ENCODE measurements at regions not wholly inside any gene's neighbourhood (a gene's known extent, or its start where the extent isn't known, plus 50 kb on each side); places are given as distances from the start of the nearest gene placed in this dataset.

DNA sequence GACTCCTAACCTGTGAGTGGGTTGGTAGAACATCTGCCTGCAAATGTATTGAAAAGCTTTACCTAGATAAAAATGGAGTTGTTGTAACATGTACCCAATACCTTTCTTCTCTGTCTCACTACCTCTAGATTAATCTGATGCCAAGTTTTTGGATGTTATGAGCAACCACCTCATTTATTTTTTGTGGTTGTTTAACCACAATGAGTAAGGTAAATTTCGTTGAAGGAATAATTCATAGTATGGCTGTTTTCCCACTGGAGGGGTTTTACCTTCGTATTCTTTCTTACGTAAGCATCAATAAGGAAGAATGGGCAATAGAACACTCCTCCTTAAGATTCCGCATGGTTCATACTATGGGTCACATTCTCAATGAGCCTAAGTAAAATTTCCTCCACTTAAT, 165.4 kb downstream of the CDH26 start:
- Histone ChIP-seq H3K27ac (no peak overlapping the region), H3K4me1 (replicated peaks) (no peaks in the 10 kb centered on the region), H3K4me3 (no peak overlapping the region), H3K27me3 (replicated peaks) (peaks cover 30% of the 10 kb centered on the region), H3K9me3 (replicated peaks) (no peaks in the 10 kb centered on the region), H3K36me3 (no peaks in the 10 kb centered on the region)
- no peak for DNase-seq (ENCODE audit: low read depth in 1 of 2, low spot score in 2 of 2)

- no peaks in the 10 kb centered on the region for H3K9me3 ChIP-seq (replicated peaks)
- no peak for DNase-seq (ENCODE audit: low read depth in 1 of 2, low spot score in 2 of 2)
- H3K4me1 ChIP-seq (replicated peaks), result no peaks in the 10 kb centered on the region
- no peaks in the 10 kb centered on the region for H3K36me3 ChIP-seq
- H3K27ac ChIP-seq, result no peak overlapping the region
- peaks cover 23% of the 10 kb centered on the region for H3K27me3 ChIP-seq (replicated peaks)
- H3K4me3 ChIP-seq, result no peak overlapping the region
These were observed 166.7 kb downstream of the CDH26 start for GRCh38 chr20:60124776-60125381.

DNA sequence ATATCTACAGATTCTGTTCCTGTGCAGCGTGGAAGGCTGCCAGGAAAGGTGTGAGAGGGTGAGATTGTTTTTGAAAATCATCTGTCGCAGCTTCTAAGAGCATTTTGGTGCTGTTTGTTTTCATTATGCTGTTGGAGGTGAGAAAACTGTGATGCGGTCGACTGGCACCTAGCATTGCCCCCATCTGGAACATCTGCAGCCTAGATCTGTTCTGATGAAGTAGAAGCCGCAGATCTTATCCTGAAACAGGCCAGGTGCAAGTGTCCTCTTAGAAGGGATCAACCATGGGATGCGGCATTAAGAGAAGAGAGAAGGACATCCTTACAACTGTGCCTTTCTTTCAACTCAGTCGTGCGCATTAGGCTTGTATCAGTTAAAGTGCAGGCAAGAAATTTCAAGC, 167.3 kb downstream of the CDH26 start:
- Histone ChIP-seq H3K9me3 (replicated peaks) (no peaks in the 10 kb centered on the region), H3K4me1 (replicated peaks) (no peaks in the 10 kb centered on the region), H3K36me3 (no peaks in the 10 kb centered on the region), H3K27ac (no peak overlapping the region), H3K4me3 (no peak overlapping the region), H3K27me3 (replicated peaks) (peaks cover 22% of the 10 kb centered on the region)
- no peak for DNase-seq (ENCODE audit: low read depth in 1 of 2, low spot score in 2 of 2)

- no peak for DNase-seq (ENCODE audit: low read depth in 1 of 2, low spot score in 2 of 2)
- Histone ChIP-seq H3K27ac (no peak overlapping the region), H3K9me3 (replicated peaks) (no peaks in the 10 kb centered on the region), H3K4me1 (replicated peaks) (no peaks in the 10 kb centered on the region), H3K36me3 (no peaks in the 10 kb centered on the region), H3K4me3 (no peak overlapping the region), H3K27me3 (replicated peaks) (peaks cover 22% of the 10 kb centered on the region)
These were observed 168.8 kb downstream of the CDH26 start for GRCh38 chr20:60126975-60127374.

DNA sequence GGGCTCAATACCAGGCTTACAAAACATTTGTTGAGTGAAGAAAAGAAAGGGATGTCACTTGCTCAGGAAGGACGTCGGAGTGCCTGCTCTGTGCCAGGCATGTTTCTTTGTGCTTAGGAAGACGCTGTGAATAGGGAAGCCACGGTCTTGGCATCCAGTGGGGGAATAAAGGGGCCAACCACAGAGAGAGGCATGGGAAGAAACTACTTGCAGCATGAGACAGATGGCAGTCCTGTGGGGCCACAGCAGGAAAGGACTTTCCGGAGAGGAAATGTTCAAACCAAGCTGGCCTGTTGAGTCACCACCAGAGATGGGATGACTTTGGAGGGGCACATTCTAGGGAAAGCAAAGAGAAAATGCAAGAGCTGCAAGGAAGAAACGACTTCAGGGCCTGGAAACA, 173.2 kb downstream of the CDH26 start:
- H3K27me3 ChIP-seq (replicated peaks), result peaks cover 9% of the 10 kb centered on the region
- H3K4me3 ChIP-seq, result no peak overlapping the region
- no peak for DNase-seq (ENCODE audit: low read depth in 1 of 2, low spot score in 2 of 2)
- H3K4me1 ChIP-seq (replicated peaks), result no peaks in the 10 kb centered on the region
- no peaks in the 10 kb centered on the region for H3K9me3 ChIP-seq (replicated peaks)
- H3K27ac ChIP-seq, result no peak overlapping the region
- H3K36me3 ChIP-seq, result no peaks in the 10 kb centered on the region

DNA sequence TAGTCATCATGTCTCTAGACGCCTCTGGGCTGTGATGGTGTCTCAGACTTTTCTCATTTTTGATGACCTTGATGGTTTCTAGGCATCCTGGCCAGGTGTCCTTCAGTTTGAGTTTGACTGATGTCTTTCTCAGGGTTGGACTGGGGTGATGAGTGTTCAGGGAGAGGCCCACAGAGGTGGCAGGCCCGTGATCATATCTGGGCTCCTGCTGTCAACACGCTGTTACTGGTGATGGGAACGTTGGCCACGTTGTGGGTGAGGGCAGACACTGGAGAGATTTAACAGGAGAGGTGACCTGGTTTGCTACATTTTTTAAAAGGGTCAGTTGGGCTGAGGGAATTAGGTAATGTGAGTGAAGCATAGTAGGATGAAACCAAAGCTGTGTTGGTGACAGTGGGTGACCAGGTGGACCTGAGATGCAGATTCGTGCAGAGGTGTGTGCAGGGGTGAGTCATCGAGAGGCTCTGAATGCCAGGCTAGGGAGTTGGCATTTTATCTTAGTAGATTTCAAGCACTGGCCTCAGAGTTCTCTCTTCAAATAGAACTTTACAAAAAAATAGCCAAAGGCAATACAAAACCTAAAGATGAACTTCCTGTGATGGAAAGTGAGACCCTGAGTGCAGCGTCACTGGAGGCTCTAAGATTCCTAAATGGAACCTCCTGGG, 174.1 kb downstream of the CDH26 start:
- Histone ChIP-seq H3K4me3 (no peak overlapping the region), H3K27me3 (replicated peaks) (peaks cover 9% of the 10 kb centered on the region), H3K36me3 (no peaks in the 10 kb centered on the region), H3K4me1 (replicated peaks) (no peaks in the 10 kb centered on the region), H3K27ac (no peak overlapping the region), H3K9me3 (replicated peaks) (no peaks in the 10 kb centered on the region; the same call in 1 of the 2 replicates)
- DNase-seq (ENCODE audit: low read depth in 1 of 2, low spot score in 2 of 2), result no peak

DNA sequence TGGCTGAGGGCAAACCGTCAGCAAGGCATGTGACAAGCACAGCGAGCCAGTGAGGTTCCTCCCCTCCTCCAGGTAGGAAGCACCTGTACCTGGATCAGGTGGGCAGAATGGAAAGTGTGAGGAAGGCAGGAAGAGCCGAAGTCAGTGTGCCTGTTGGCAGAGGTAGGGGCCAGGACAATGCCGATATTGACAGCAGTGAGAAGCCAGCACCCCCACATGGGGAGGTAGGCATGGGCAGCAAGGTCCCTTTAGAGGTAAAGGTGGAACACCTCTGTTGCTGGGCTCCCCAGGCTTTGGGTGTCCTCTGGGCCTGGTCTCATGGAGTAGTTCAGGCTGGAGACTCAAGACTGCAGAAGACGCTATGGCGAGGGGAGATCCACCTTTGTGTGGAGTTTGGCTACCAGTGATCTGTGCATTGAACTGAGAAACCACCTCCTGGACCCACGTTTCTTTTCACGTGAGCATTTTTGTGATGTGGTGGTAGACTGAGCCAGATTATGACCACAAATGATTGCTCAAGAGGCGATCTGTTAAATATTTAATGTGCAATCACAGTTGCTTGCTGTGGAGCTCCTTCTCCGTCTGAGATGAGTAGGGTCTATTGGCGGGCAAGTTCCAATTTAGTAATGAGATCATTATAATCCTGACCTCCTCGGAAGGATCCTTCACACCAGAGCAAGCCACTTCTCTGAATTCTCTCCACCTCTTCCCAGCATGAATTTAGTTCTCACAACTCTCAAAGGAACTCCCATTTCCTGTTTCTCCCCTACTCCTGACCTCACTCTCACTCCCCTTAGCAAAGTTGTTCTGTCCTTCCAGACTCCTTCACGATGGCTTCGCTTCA, 174.8 kb downstream of the CDH26 start:
- no peaks in the 10 kb centered on the region; the same call in 1 of the 2 replicates for H3K9me3 ChIP-seq (replicated peaks)
- peaks cover 7% of the 10 kb centered on the region for H3K27me3 ChIP-seq (replicated peaks)

GRCh38 chr20:60135276-60135675, 177.1 kb downstream of the CDH26 start:
- Histone ChIP-seq H3K27ac (no peak overlapping the region), H3K27me3 (replicated peaks) (no peaks in the 10 kb centered on the region), H3K4me1 (replicated peaks) (no peaks in the 10 kb centered on the region), H3K9me3 (replicated peaks) (no peaks in the 10 kb centered on the region; the same call in 1 of the 2 replicates), H3K36me3 (no peaks in the 10 kb centered on the region), H3K4me3 (no peak overlapping the region)
- DNase-seq (ENCODE audit: low read depth in 1 of 2, low spot score in 2 of 2), result no peak

More for the DNA sequence above, 174.8 kb downstream of the CDH26 start:
- Histone ChIP-seq H3K27ac (no peak overlapping the region), H3K4me1 (replicated peaks) (no peaks in the 10 kb centered on the region), H3K36me3 (no peaks in the 10 kb centered on the region), H3K4me3 (no peak overlapping the region)
- DNase-seq (ENCODE audit: low read depth in 1 of 2, low spot score in 2 of 2), result no peak

GRCh38 chr20:60136645-60137401, 178.6 kb downstream of the CDH26 start:
- Histone ChIP-seq H3K9me3 (replicated peaks) (no peaks in the 10 kb centered on the region; the same call in 1 of the 2 replicates), H3K4me3 (no peak overlapping the region), H3K4me1 (replicated peaks) (no peaks in the 10 kb centered on the region), H3K27me3 (replicated peaks) (no peaks in the 10 kb centered on the region), H3K27ac (no peak overlapping the region), H3K36me3 (no peaks in the 10 kb centered on the region)
- DNase-seq (ENCODE audit: low read depth in 1 of 2, low spot score in 2 of 2), result no peak

DNA sequence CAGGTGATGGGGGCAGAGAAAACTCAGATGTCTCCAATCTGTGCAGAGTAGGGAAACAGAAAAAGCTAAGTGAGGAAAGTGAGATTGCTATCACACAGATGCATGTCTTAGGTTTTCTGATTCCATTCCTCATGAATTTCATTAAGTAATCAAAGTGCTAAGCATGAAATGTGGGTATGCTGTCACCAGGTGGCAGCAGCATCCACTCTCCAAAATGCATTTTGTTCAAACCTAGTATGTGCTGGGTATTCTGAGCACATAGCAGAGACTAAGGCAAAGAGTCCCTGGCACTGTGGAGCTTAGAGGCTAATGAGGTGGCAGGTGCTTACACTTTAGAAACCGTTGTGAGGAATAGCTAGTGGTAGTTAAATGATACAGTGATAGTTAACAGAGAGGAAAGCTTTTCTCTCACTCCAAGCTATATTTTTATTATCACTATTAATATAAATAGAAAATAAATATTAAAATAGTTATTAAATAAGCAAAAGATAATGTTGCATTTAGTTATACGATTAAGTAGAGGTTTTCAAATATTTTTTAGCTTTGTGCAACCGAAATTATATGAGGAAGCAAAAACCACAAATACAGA, 179.5 kb downstream of the CDH26 start:
- H3K36me3 ChIP-seq, result no peaks in the 10 kb centered on the region
- no peak for DNase-seq (ENCODE audit: low read depth in 1 of 2, low spot score in 2 of 2)
- H3K27ac ChIP-seq, result no peak overlapping the region
- H3K4me1 ChIP-seq (replicated peaks), result no peaks in the 10 kb centered on the region
- H3K9me3 ChIP-seq (replicated peaks), result no peaks in the 10 kb centered on the region; the same call in 1 of the 2 replicates
- H3K27me3 ChIP-seq (replicated peaks), result no peaks in the 10 kb centered on the region
- H3K4me3 ChIP-seq, result no peak overlapping the region

GRCh38 chr20:60138256-60139220, 180.3 kb downstream of the CDH26 start:
- no peaks in the 10 kb centered on the region for H3K4me1 ChIP-seq (replicated peaks)
- H3K36me3 ChIP-seq, result no peaks in the 10 kb centered on the region
- H3K4me3 ChIP-seq, result no peak overlapping the region
- H3K27me3 ChIP-seq (replicated peaks), result no peaks in the 10 kb centered on the region
- H3K9me3 ChIP-seq (replicated peaks), result no peaks in the 10 kb centered on the region; the same call in 1 of the 2 replicates
- no peak for DNase-seq (ENCODE audit: low read depth in 1 of 2, low spot score in 2 of 2)
- H3K27ac ChIP-seq, result no peak overlapping the region

DNA sequence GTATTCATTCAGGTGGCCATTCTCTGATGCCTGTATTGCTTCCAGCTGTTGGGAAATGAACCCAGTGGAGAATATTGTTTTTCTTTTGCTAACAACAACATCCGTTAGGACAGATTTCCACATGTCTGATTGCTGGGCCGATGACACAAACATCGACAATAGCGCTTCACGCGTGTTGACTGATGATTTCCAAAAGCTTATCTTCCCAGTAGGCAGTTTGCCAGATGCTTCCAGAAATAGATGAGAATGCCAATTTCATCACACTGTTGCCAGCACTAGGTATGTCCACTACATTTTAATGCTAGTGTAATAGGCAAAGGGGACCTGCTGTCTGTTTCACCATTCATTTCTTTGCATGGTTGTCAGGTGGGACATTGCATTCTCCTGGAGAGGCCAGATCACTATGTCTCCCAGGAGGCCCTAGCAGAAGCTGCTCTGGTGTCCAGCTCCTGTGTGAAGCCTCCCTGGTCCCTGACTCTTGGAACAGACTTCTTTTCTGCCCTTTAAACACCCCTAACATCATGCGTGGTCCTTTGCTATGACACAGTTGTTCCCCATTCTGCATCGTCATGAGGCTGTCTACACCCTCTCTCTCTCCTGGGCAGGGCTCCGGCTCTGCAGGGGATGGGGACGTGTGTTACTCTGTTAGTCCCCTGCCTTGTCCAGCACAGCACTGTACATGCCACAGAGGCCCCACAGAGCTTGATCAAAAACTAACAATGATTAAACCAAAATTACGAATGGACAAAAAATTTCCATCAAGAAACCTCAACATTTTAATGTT, 181.6 kb downstream of the CDH26 start:
- no peak overlapping the region for H3K4me3 ChIP-seq
- no peak overlapping the region for H3K27ac ChIP-seq
- no peaks in the 10 kb centered on the region for H3K4me1 ChIP-seq (replicated peaks)
- H3K27me3 ChIP-seq (replicated peaks), result 0 out of 2 replicates have a peak, but pooled peaks cover 1% of the 10 kb centered on the region
- DNase-seq (ENCODE audit: low read depth in 1 of 2, low spot score in 2 of 2), result no peak
- H3K36me3 ChIP-seq, result no peaks in the 10 kb centered on the region
- H3K9me3 ChIP-seq (replicated peaks), result no peaks in the 10 kb centered on the region; the same call in 1 of the 2 replicates
